NCI-H226 (cell line): ENCODE measurements at regions not wholly inside any gene's neighbourhood (a gene's known extent, or its start where the extent isn't known, plus 50 kb on each side); places are given as distances from the start of the nearest gene placed in this dataset.
"Not testable (repeated sequence)": the region's sequence is repeated elsewhere in the genome, so short reads cannot be mapped to it uniquely, and the experiment has no call there.

Experiments
- DNase-seq: peaks from one replicate; pipeline ENCODE4 v3.0.0-alpha.2; 2015

DNA sequence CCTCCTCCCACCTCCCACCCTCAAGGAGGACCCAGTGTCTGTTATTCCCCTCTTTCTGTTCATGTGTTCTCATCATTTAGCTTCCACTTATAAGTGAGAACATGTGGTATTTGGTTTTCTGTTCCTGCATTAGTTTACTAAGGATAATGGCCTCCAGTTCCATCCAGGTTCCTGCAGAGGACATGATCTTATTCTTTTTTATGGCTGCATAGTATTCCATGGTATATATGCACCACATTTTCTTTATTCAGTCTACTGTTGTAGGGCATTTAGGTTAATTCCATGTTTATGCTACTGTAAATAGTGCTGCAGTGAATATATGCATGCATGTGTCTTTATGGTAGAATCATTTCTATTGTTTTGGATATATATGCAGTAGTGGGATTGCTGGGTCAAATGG lies 180.4 kb upstream of the KLF3 start:
- not testable (repeated sequence) for DNase-seq

DNA sequence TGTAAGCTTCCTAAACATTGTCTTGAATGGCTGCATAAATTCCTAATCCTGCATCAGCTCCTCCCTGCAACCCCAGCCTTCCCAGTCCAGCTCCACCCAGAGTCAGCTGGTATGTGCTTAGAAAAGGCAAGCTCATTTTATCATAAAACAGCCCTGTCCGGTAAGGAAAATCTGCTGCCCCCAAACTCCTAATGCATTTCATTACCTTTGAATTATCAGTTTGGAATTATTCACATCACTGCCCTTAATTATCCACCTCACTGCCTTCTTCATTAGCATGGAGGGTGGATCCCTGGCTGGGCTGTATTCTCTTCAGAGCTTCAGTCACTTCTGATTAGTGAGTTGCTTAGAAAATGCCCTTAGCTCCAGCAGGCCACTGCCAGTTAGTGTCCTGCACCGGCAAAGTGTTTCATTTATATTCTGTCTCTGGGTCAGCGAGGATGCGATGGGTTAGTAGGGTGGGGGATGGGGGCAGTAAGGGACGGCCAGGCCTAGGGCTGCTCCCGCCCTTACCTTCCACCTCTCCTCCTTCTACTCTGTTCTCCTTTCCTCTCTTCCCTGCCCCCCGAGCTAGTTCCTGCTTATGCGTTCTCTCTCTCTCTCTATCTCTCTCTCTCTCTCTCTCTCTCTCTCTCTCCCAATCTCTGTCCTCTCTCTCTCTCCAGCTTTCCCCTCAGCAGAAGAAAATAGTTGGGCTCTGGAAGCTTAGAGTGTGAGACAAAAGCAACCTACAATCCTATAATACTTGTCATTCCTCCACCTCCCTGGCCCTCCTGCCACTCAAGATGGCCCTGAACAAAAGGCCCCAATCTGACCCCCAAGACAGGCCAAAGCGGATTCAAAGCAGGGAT lies 174.8 kb upstream of the KLF3 start:
- DNase-seq: no peak

DNA sequence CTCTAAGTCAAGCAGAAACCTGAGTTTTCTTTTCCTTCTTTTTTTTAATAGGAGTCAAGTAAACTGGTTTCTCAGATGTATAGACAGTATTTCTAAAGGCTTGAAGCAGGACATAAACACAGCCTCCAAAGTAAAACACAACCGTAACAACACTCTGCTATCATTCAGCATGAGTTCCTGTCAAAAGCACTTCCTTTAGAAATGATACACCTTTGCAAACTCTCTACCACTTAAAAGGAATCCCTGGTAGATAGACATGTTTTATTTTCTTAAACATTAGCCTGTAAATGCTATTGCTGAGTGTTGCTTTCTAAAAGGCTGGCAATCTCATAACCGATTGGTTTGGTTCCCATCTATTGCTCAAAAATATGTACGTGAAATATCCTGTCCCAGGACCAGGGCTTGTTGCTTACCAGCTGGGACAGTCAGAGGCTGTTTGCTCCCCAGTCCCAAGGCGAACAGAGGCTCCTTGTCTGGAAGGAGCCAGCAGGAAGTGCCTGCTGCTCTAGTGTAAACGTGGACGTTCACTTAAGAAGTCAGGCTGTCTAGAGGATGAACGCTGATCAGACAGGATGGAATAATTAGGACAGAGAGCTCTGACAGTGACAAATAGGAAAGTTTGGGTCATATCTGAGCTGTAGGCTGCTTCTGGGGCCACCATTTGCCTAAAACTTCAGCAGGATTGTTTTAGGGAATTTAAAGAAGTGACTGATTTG lies 173.9 kb upstream of the KLF3 start:
- no peak for DNase-seq

DNA sequence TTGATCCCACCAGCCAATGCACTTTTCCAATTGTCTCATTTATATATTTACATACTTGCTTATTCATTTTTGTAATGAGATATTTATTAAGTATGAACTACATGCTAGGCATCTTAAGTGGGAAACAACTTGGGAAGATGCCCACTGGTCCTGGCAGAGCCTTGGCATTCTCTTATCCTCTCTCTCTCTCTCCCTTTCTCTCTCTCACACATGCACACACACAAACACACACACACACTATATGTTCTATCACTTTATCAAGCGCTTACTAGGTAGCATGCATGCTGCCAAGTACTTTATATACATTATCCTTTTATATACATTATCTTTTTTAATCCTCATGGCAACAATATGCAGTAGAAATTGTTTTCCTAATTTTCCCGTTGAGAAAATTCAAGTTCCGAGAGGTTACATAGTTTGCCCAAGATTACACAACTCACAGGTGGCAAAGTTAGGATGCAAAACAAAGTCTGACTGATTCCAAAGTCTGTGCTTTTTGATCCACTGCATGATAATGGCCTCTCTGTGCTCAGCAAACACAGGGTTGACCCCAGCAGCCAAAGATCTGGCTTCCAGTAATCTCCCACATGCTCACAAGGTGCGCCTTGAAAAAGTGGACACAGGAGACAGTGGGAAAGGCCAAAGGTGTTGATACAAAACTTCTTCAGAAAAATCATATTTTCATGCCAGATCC lies 173.1 kb upstream of the KLF3 start:
- DNase-seq: no peak

DNA sequence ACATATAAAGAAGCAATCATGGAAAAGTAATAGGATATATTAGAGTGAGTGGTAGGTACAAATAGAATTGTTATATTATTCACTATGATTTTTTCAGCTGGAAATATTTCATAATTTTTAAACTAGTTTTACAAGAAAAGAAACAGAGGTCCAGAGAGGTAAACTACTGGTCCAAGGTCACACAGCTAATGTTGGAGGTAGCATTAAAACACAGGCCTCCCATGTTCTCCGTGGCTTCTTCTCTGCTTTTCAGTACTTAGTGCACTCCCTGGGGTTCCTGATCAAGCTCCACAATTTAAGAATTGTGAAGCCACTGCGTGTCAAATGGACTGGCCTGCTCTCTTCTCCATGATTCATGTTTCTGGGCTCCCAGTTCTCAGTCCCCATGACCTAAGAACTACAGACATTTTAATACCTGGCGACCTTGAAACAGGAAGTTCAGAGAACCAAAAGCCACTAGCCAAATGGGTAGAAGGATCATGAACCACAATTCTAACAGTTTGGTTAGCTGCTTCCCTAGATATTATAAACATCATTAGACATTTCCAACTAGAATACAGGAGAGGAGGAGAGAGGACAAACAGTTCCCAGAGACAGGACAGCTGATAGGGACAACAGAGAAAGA lies 172.0 kb upstream of the KLF3 start:
- DNase-seq: no peak

DNA sequence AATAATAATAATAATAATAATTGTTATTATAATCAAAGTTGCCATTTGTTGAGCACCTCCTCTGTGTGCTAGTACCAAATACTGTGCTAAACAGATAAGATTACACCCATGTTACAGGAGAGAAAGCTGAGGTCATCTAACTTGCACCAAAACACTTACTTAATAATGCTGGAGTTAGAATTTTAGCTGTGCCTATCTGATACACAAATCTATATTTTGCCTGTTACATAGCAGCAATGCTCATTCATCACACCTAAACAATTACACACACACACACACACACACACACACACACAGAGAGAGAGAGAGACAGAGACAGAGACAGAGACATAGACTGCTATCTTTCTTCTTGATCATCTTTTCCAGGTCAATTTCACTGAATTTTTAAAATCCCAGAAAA lies 170.9 kb upstream of the KLF3 start:
- no peak for DNase-seq

DNA sequence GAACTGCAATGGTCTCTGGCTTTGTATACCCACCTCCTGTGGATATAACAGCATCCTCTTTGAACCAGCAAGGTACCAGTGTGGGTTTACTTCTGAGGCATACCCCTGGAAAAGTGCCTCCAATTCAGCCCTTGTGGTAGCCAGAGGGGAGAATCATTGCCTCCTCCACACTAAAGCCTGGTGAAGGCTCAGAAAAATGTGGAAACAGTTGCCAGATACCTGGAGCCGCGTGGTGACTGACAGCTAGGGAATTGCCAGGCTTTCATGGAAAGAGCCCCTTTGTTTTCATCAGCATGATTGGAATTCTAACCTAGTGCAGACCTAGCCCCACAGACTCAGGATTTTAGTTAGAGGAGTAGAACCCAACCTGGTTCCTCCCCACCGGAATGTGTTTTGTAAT lies 168.6 kb upstream of the KLF3 start:
- peak; percentile 39 for DNase-seq

DNA sequence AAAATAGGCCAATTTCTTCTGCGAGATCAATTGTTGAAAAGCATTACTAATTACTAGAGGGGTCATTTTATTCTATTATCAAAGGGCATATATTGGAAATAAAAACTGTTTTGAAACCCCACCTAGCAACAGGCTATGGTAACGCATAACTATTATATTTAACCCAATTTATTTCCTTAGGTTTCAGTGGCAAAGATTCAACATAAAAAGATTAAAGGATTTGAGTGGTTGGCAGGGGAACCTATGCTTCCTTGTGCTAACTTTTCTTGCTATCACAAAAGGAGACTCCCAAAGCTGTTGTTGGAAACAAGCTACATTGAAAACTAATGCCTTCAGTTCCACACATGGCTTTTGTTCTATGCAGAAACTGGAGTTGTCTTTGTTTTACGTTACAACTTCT lies 166.9 kb upstream of the KLF3 start:
- no peak for DNase-seq

DNA sequence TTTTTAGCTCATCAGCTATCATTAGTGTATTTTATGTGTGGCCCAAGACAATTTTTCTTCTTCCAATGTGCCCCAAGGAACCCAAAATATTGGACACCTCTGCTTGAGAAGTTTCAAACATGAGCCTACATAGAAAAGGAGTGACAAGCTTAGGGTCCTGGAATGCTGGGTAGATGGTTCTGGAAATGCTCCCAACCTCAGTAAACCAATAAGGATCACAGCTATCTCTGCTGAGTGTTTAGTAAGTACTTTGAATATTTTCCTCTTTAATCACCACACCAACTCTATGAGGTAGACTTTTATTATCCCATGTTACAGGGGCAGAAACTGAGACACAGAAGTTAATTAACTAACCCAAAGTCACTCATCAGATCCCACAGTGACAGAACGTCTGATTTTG lies 164.9 kb upstream of the KLF3 start:
- DNase-seq: peak; percentile 4

DNA sequence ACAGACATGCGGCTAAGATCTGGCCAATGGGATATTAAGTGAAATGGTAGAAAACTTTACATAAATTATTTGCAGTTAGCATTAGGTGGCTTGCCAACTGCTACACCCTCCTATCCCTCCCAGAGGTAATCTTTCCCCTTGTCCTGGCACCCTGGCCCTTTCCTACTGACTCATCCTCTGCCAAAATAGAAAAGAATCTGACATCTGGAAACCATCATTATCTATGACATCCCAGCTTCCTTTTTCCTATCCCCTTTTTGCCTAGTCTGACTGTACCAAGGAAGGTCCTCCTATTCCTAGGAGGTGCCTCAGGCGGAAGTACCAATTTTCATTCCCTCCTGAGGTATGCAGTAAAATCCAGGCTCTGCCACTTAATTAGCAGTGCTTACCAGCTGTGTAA lies 163.6 kb upstream of the KLF3 start:
- DNase-seq: no peak

DNA sequence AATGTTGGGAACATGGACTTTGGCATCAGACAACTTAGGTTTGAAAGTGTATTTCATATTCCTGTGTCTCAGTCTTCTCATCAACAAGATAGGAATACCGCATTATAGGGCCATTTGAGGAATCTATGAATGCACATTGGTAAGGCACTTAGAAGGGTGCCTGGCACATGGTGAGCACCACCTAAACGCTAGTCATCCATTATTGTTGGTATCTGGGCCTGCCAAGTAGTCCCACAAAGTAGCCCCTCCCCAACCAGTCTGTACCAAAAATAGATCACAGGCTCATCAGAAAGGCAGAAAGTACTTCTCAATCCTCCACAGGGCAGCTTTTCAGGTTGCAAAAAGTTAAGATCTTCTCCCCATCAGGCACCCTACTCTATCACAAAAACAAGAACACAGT lies 162.3 kb upstream of the KLF3 start:
- DNase-seq: no peak

DNA sequence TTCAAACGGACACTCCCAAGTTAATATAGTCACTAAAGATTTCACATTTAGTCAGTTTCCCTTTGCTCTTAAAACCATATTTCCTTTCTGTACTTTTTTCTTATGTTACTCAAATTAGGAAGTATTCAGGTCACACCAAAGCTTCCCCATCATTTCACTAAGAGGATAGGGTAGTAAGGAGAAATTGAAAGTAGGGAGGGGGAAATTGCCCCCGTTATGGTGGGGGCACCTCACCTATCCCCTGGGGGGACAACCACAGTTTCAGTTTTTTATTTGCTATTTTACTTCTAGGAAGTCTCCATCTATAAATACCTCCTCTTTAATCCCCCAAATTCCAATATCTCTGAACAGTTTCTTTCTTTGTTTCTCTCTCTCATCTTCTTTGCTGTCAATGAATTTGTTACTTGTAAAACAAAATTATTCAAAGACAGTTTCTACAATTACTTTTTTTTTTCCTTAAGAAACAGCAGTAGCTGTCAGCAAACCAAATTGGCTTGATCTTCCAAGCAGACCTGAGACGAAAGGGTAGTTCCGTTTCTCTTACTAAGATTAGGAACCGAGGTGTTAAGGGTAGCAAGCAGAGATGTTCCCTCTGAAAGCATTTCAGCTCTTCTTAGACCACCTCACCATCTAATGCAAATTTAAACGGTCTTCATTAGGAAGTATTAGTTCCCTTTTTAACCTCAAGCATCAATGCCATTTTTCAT lies 160.2 kb upstream of the KLF3 start:
- DNase-seq: no peak

DNA sequence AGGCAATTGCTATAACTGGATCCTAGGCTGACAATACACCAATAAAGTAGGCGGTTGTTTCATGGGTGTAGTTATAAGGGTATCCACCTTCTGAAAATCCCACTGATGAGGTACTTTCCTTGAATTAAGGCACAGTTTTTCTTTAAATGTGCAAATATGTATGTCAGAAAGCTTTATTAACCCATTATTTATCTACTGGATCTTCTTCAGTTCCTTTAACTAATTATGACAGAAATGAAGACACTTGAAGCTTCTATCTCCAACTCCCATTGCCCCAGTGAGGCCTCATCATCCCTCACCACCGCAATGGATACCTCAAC lies 159.6 kb upstream of the KLF3 start:
- DNase-seq: no peak

DNA sequence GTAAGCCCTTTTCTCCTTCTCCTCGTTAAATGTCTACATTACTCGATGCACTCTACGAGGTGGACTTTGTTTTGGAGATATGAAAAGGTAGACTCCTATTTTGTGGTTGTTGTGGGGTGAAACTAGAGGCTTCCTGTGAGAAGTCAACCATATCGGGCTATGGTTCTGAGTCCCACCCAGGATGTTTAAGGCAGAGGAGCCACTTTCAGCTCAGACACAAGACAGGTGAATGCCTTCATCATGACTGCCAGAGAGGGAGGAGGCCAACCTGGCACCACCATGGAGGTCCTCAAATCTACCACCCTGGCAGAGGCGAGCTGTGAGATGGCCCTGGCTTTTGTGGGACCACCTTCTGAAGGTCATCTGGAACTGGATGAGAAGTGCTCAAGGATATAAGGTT lies 154.4 kb upstream of the KLF3 start:
- no peak for DNase-seq

DNA sequence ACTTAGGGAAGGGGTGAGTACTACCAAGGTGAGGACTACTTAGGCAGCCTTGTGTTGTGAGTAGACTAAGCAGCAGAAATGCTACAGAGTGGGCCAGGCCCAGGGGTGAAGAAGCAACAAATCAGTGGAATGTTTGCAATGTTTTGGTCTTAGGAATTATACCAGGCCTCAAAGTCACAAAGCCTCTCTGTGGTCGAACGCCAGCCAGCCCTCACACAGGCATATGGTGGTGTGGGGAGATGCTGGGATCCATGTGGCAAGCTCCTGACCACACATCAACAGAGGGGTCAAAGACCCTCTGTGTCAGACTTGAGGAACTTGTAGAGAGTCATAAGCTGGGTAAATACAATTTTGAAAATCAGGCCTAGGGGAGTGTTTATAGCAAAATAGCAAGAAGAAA lies 153.8 kb upstream of the KLF3 start:
- no peak for DNase-seq

DNA sequence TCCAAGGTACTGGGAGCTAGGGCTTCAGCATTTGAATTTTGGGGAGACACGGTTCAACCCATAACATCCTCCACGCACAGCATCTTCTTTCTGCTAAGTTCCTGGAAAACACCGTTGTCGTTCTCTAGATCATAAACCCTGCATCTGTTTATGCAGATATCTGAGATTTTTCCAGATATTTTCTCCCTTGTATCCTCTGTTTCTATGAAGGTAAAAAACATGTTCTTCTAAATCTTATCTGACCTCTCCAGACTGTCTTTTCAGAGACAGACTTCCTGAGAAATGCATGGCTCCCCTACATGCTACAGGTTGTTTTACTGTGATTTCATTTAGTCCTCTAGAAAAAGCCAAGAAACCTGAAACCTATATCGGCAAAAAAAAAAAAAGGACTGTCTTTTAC lies 152.3 kb upstream of the KLF3 start:
- no peak for DNase-seq

DNA sequence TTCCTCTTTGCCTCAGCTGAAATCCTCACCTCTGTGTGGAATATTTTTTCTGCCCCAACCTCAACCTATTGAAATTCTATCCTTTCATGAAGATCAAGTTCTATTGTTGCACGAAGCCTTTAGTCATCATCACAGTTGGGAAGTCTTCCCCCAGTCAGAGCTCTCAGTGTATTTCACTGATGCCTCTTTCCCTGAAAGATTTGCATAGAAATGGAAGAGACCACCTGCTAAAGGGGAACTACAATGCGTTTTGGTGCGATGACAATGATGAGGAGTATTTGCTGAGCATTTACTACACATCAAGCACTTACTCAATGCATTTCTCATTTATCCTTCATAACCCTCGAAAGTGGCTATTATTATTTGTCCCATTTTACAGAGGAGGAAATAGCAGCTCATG lies 151.2 kb upstream of the KLF3 start:
- no peak for DNase-seq

DNA sequence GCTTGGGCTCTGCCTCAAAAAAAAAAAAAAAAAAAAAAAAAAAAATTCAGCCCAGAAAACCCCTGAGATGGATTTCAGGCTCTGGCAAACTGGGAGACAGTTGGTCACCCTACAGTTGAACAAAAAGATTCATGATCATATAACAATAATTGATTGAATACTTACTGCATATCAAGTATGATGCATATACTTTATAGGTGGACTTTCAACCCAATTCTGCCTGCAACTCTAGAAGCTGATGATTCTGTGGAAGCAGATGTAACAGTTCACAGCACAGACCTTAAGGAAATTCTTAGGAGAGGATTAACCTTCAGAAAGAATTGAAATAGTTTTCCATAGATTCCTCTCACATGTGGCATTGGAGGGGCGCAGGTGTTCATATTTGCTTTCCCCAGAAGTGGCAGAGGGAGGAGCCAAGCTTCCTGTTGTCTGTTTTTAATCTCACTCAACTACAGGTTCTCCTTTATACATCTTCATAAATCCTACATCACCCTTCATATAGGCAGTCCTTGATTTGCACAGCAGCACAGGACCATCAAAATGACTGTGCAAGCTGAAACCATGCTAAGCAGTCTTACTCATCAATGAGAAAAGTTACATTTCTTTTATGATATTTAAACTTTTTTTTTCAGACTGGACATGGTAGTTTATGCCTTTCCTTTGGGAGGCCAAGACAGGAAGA lies 149.4 kb upstream of the KLF3 start:
- no peak for DNase-seq

DNA sequence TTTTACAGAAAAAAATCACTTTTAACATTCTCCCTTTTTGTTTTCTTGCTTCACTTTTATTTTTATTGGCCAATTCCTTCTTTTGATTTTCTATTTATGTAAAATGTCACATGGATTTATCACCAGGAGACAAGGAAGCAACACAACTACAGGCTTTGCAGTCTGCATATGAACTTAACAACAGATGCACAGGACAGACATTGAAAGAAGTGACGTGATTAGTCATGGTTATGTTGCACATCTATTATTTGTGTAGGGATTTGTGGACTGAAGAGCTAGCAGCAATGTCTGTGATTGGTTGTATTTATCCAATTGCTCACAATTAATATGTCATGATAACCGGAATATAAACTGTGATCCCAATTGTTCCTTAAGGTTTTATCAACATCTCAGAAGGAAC lies 147.8 kb upstream of the KLF3 start:
- DNase-seq: no peak

DNA sequence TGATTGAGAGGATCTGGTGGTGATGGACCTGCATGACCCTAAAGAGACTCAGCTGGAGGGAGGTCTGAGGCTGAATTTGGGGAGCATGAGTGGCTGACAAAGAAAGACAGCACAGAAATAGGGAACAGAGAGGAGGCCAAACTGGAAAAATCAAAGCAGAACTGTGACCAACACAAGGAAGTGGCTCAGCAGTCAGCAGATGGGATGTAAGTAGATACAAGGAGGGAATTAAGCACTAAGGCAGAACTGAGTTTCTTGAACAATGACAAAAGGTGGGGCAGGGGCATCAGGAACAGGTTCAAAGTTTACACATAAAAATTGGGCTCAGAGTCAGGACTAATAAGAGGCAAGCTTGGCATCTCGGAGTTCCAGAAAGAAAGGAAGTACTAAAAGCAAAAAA lies 144.3 kb upstream of the KLF3 start:
- no peak for DNase-seq

DNA sequence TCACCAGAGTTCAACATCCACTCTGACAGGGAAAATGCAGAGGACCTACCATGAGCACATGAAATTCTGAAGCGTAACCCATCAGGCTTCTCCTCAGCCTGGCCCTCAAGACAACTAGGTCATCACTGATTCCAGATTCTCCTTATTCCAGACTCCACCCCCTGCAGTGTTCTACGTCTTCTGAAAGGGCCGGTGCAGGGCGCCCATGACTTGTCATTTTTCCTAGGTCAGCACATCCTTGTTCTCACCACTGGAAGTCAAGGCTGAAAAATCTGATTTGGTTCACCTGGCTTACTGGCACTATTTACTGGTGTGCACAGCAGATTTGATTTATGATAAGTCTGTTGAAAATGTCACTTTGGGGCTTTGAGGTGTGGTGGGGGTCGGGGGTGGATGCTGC lies 140.9 kb upstream of the KLF3 start:
- no peak for DNase-seq
